ENCODE measurements at regions not wholly inside any gene's neighbourhood (a gene's known extent, or its start where the extent isn't known, plus 50 kb on each side); places are given as distances from the start of the nearest gene placed in this dataset.

GRCh38 chr1:14055442-14056223 is 355.6 kb downstream of the PRDM2 start:
- Mint-ChIP-seq H3K4me1 (ENCODE audit: low read depth, unreplicated experiment) (no peaks in the 10 kb centered on the region), H3K27me3 (ENCODE audit: unreplicated experiment) (no peaks in the 10 kb centered on the region), H3K9me3 (ENCODE audit: unreplicated experiment) (peaks cover 1% of the 10 kb centered on the region), H3K27ac (ENCODE audit: unreplicated experiment) (no peak overlapping the region), H3K36me3 (ENCODE audit: unreplicated experiment) (no peaks in the 10 kb centered on the region), H3K4me3 (ENCODE audit: unreplicated experiment) (no peak overlapping the region)
- no peak for TF ChIP-seq CTCF (IDR thresholded peaks at IDR 0.05; ENCODE audit: partially characterized antibody, unreplicated experiment)
- no peak for DNase-seq

GRCh38 chr1:14057640-14058039 is 357.7 kb downstream of the PRDM2 start:
- no peaks in the 10 kb centered on the region for H3K36me3 Mint-ChIP-seq (ENCODE audit: unreplicated experiment)
- no peak overlapping the region for H3K4me3 Mint-ChIP-seq (ENCODE audit: unreplicated experiment)
- no peaks in the 10 kb centered on the region for H3K27me3 Mint-ChIP-seq (ENCODE audit: unreplicated experiment)
- no peak overlapping the region for H3K27ac Mint-ChIP-seq (ENCODE audit: unreplicated experiment)
- H3K9me3 Mint-ChIP-seq (ENCODE audit: unreplicated experiment) = peaks cover 1% of the 10 kb centered on the region
- no peak for DNase-seq
- no peak for TF ChIP-seq CTCF (IDR thresholded peaks at IDR 0.05; ENCODE audit: partially characterized antibody, unreplicated experiment)
- H3K4me1 Mint-ChIP-seq (ENCODE audit: low read depth, unreplicated experiment) = no peaks in the 10 kb centered on the region

GRCh38 chr1:14061204-14061603 is 361.2 kb downstream of the PRDM2 start:
- no peaks in the 10 kb centered on the region for H3K27me3 Mint-ChIP-seq (ENCODE audit: unreplicated experiment)
- H3K36me3 Mint-ChIP-seq (ENCODE audit: unreplicated experiment) = no peaks in the 10 kb centered on the region
- TF ChIP-seq CTCF (IDR thresholded peaks at IDR 0.05; ENCODE audit: partially characterized antibody, unreplicated experiment) = no peak
- H3K4me1 Mint-ChIP-seq (ENCODE audit: low read depth, unreplicated experiment) = no peaks in the 10 kb centered on the region
- H3K4me3 Mint-ChIP-seq (ENCODE audit: unreplicated experiment) = no peak overlapping the region
- no peak overlapping the region for H3K27ac Mint-ChIP-seq (ENCODE audit: unreplicated experiment)
- peaks cover 6% of the 10 kb centered on the region for H3K9me3 Mint-ChIP-seq (ENCODE audit: unreplicated experiment)
- DNase-seq = no peak

GRCh38 chr1:14061722-14062121 is 361.7 kb downstream of the PRDM2 start:
- peaks cover 6% of the 10 kb centered on the region for H3K9me3 Mint-ChIP-seq (ENCODE audit: unreplicated experiment)
- no peak for DNase-seq
- no peaks in the 10 kb centered on the region for H3K4me1 Mint-ChIP-seq (ENCODE audit: low read depth, unreplicated experiment)
- no peaks in the 10 kb centered on the region for H3K36me3 Mint-ChIP-seq (ENCODE audit: unreplicated experiment)
- no peak for TF ChIP-seq CTCF (IDR thresholded peaks at IDR 0.05; ENCODE audit: partially characterized antibody, unreplicated experiment)
- no peak overlapping the region for H3K4me3 Mint-ChIP-seq (ENCODE audit: unreplicated experiment)
- no peak overlapping the region for H3K27ac Mint-ChIP-seq (ENCODE audit: unreplicated experiment)
- H3K27me3 Mint-ChIP-seq (ENCODE audit: unreplicated experiment) = no peaks in the 10 kb centered on the region

GRCh38 chr1:14062669-14063068 is 362.7 kb downstream of the PRDM2 start:
- no peak for DNase-seq
- peaks cover 6% of the 10 kb centered on the region for H3K9me3 Mint-ChIP-seq (ENCODE audit: unreplicated experiment)

More at GRCh38 chr1:14062669-14063068, 362.7 kb downstream of the PRDM2 start:
- H3K27me3 Mint-ChIP-seq (ENCODE audit: unreplicated experiment) = no peaks in the 10 kb centered on the region
- no peaks in the 10 kb centered on the region for H3K4me1 Mint-ChIP-seq (ENCODE audit: low read depth, unreplicated experiment)
- no peaks in the 10 kb centered on the region for H3K36me3 Mint-ChIP-seq (ENCODE audit: unreplicated experiment)
- no peak overlapping the region for H3K4me3 Mint-ChIP-seq (ENCODE audit: unreplicated experiment)
- no peak for TF ChIP-seq CTCF (IDR thresholded peaks at IDR 0.05; ENCODE audit: partially characterized antibody, unreplicated experiment)
- H3K27ac Mint-ChIP-seq (ENCODE audit: unreplicated experiment) = no peak overlapping the region

All from glutamatergic neuron (in vitro differentiated cells).